ENCODE measurements at regions not wholly inside any gene's neighbourhood (a gene's known extent, or its start where the extent isn't known, plus 50 kb on each side); places are given as distances from the start of the nearest gene placed in this dataset.

GRCh38 chr13:37968555-37968954 is 99.0 kb upstream of the TRPC4 start:
- Histone ChIP-seq H4K8ac (ENCODE audit: low read depth in 2 of 2, low read length in 2 of 2) (no peak overlapping the region), H3K23ac (ENCODE audit: low read depth, low read length) (no peak overlapping the region), H3K4me2 (ENCODE audit: low read depth, low read length) (no peak overlapping the region), H2BK120ac (ENCODE audit: low read depth, low read length) (no peak overlapping the region), H3K4ac (ENCODE audit: low read depth, low read length) (no peak overlapping the region), H3K18ac (ENCODE audit: low read depth, low read length) (no peak overlapping the region), H3K4me3 (ENCODE audit: insufficient read depth, low read depth, low read length) (no peak overlapping the region), H2AFZ (replicated peaks; ENCODE audit: low read length, poor library complexity) (no peak overlapping the region), H2BK20ac (ENCODE audit: low read depth, low read length) (no peak overlapping the region), H2BK15ac (ENCODE audit: low read depth, low read length) (no peak overlapping the region), H2BK5ac (ENCODE audit: low read depth, low read length, poor library complexity, severe bottlenecking) (no peak overlapping the region), H3K9me1 (ENCODE audit: insufficient read depth, low read length) (no peaks in the 10 kb centered on the region), H3K36me3 (ENCODE audit: control insufficient read depth, insufficient read depth, low read length) (no peaks in the 10 kb centered on the region), H3K9ac (ENCODE audit: low read depth, low read length) (no peak overlapping the region), H3K56ac (ENCODE audit: extremely low read depth, insufficient read depth, low read length) (no peak overlapping the region), H2AK5ac (ENCODE audit: low read depth, low read length) (no peak overlapping the region), H3K9me3 (ENCODE audit: control insufficient read depth, insufficient read depth, low read length) (no peaks in the 10 kb centered on the region), H2AK9ac (replicated peaks; ENCODE audit: low read depth, low read length, poor library complexity) (no peak overlapping the region), H3K27me3 (ENCODE audit: control insufficient read depth, insufficient read depth, low read length) (no peaks in the 10 kb centered on the region), H3K79me1 (ENCODE audit: low read depth in 1 of 2, low read length in 2 of 2) (no peaks in the 10 kb centered on the region), H3K14ac (replicated peaks; ENCODE audit: low read depth, low read length) (no peak overlapping the region), H4K20me1 (ENCODE audit: insufficient read depth, low read length) (no peaks in the 10 kb centered on the region), H4K91ac (ENCODE audit: insufficient read depth, low read depth, low read length) (no peak overlapping the region), H3K27ac (ENCODE audit: insufficient read depth, low read length) (no peak overlapping the region), H3K4me1 (ENCODE audit: control insufficient read depth, insufficient read depth, low read length) (no peaks in the 10 kb centered on the region), H4K5ac (ENCODE audit: low read depth, low read length) (no peak overlapping the region)
- ChIA-PET CTCF (no interaction called here), POLR2A (ENCODE audit: unreplicated experiment) (no interaction called here)
- BruUV-seq (replicated peaks): no TSS peak
- in situ Hi-C loops (cut with MboI; ENCODE audit: low sequenced_read_pairs): no loop called here
- dilution Hi-C loops (cut with HindIII; ENCODE audit: low sequenced_read_pairs, unreplicated experiment): no loop called here
- no CpG with 5 or more reads among the region's 2 CpGs for WGBS, 2 experiments (ENCODE audit: extremely low coverage in 2 of 2, insufficient read length in 1 of 2)
- ATAC-seq (ENCODE audit: low read depth) (no peak), DNase-seq (no peak)
- intact Hi-C loops (cut with micrococcal nuclease): no loop called here
- TF ChIP-seq ELK1 (IDR thresholded peaks at IDR 0.05; ENCODE audit: borderline replicate concordance, low read depth, low read length) (no peak), MAFK (IDR thresholded peaks at IDR 0.05; ENCODE audit: low read depth, low read length) (peak; percentile 45), SMC3 (IDR thresholded peaks at IDR 0.05; ENCODE audit: low read depth, low read length) (no peak), MXI1 (IDR thresholded peaks at IDR 0.05; ENCODE audit: borderline replicate concordance, low read depth, low read length) (no peak), CTCF (conservative IDR thresholded peaks at IDR 0.05; ENCODE audit: low read depth, low read length) (no peak)
